Erythroblast (primary cell): ENCODE measurements at regions not wholly inside any gene's neighbourhood (a gene's known extent, or its start where the extent isn't known, plus 50 kb on each side); places are given as distances from the start of the nearest gene placed in this dataset.

Experiments used
- DNase-seq, 2 experiments: peaks; one replicate each; lab custom pipeline; 2025; lab: John Stamatoyannopoulos, UW
- GATA1 ChIP-seq: IDR thresholded peaks from 2 replicates; pipeline ENCODE4 v1.6.1; 2011; ENCODE audit warnings: low read depth, mild to moderate bottlenecking, control low read depth, low read length, moderate library complexity
- POLR2A ChIP-seq: IDR thresholded peaks from 2 replicates; pipeline ENCODE4 v1.6.1; 2011; ENCODE audit warnings: mild to moderate bottlenecking, low read length

DNA sequence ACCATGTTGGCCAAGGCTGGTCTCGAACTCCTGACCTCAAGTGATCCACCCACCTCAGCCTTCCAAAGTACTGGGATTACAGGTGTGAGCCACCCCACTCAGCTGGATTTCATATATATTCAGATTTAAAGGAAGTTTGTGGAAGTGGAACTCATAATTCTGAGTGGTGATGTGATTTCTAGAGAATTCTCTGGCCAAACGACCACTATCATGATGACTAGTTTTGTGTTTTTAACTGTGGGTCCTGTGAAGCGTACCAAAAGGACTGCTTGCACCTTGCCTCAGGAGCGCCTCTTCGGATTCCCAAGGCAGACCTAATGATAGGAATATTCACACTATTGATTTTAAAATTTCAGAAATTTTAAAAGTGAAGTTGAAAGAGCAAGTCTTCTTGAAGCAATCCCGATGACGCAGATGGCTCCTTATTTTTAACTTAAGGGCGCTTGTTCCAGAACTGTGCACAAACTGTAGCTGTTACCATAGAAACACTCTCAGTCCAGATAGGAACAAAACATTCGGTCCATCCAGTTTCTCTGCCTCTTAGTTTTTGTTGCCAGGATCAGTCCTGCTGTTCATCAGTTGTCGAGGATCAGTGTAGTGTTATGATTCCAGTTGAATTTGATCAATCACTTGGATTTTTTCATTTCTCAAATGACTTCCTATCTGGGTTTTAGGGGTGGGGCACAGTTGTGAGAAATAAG, 51.7 kb upstream of the CLCN4 start:
- no peak for TF ChIP-seq GATA1
- no peak for TF ChIP-seq POLR2A
- DNase-seq, result no peak

DNA sequence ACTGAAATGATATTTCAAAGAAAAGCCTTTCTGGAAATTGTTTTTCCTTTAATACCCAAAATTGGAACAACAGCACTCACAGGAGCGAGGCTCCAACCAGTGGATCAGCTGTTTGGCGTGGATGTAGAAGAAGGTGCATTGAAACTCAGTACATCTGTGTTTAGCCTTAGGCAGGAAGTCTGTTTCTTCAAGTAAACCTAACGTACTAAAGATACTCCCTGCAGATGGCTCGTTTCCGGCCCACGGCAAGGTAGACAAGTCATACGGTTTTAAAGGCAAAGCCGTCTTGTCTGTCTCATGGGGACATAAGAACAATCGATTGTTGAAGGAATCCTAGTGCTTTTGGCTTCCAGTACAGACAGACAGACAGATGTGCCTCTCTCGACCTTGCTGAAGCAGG, 50.0 kb upstream of the CLCN4 start:
- no peak for DNase-seq

More for the DNA sequence above, 50.0 kb upstream of the CLCN4 start:
- TF ChIP-seq GATA1 (no peak), POLR2A (no peak)
